ENCODE measurements at regions not wholly inside any gene's neighbourhood (a gene's known extent, or its start where the extent isn't known, plus 50 kb on each side); places are given as distances from the start of the nearest gene placed in this dataset.

GRCh38 chr20:24780674-24781417 is 168.2 kb upstream of the CST7 start:
- DNase-seq: no peak

- DNase-seq: no peak
Observed at GRCh38 chr20:24781418-24781980, 167.6 kb upstream of the CST7 start.

GRCh38 chr20:24782301-24782700 is 166.8 kb upstream of the CST7 start:
- DNase-seq: no peak

GRCh38 chr20:24782801-24783630 is 166.1 kb upstream of the CST7 start:
- DNase-seq: no peak

- DNase-seq: no peak
Observed at GRCh38 chr20:24783631-24784492, 165.2 kb upstream of the CST7 start.

- DNase-seq: no peak
Observed at GRCh38 chr20:24784607-24785006, 164.5 kb upstream of the CST7 start.

GRCh38 chr20:24785141-24786110 is 163.6 kb upstream of the CST7 start:
- no peak for DNase-seq

- no peak for DNase-seq
Observed at GRCh38 chr20:24786111-24786495, 163.0 kb upstream of the CST7 start.

GRCh38 chr20:24786646-24787045 is 162.4 kb upstream of the CST7 start:
- DNase-seq: no peak

- DNase-seq: no peak
Observed at GRCh38 chr20:24787071-24787470, 162.0 kb upstream of the CST7 start.

- DNase-seq: no peak
Observed at GRCh38 chr20:24787621-24788020, 161.4 kb upstream of the CST7 start.

GRCh38 chr20:24789877-24790276 is 159.2 kb upstream of the CST7 start:
- DNase-seq: no peak

GRCh38 chr20:24790746-24791283 is 158.3 kb upstream of the CST7 start:
- DNase-seq: no peak

GRCh38 chr20:24791953-24792352 is 157.1 kb upstream of the CST7 start:
- no peak for DNase-seq

GRCh38 chr20:24792641-24793495 is 156.2 kb upstream of the CST7 start:
- no peak for DNase-seq

- DNase-seq: no peak
Observed at GRCh38 chr20:24795436-24795835, 153.6 kb upstream of the CST7 start.

GRCh38 chr20:24796236-24796635 is 152.8 kb upstream of the CST7 start:
- no peak for DNase-seq

- no peak for DNase-seq
Observed at GRCh38 chr20:24797113-24797512, 152.0 kb upstream of the CST7 start.

- no peak for DNase-seq
Observed at GRCh38 chr20:24797745-24798655, 151.1 kb upstream of the CST7 start.

Data from eye (tissue), 1 donor.